Tibial nerve (tissue), 4 donors: ENCODE measurements at regions not wholly inside any gene's neighbourhood (a gene's known extent, or its start where the extent isn't known, plus 50 kb on each side); places are given as distances from the start of the nearest gene placed in this dataset.

Experiments
- EP300 ChIP-seq, 2 donors: sonication (generic); formaldehyde crosslinking; IDR thresholded peaks; one replicate each; pipeline ENCODE4 v1.6.1; 2017; ENCODE audit warnings: antibody characterized with exemption in 2 of 2, mild to moderate bottlenecking in 1 of 2
- POLR2A ChIP-seq, 2 donors: fragments of 450-650 bp; IDR thresholded peaks; one replicate each; pipeline ENCODE4 v1.6.1; 2017; ENCODE audit warnings: antibody characterized with exemption in 2 of 2, mild to moderate bottlenecking in 2 of 2, moderate library complexity in 2 of 2
- TF ChIP-seq, protein P1 (sequence below), 5 experiments: fragments of 200-600 bp in 3 of 5; fragments of 450-650 bp in 2 of 5; sonication (generic) in 3 of 5; IDR thresholded peaks; one replicate each; pipeline ENCODE4 v1.5.1; 2016 to 2019; ENCODE audit warnings: antibody characterized with exemption in 5 of 5, mild to moderate bottlenecking in 3 of 5, moderate library complexity in 2 of 5

DNA sequence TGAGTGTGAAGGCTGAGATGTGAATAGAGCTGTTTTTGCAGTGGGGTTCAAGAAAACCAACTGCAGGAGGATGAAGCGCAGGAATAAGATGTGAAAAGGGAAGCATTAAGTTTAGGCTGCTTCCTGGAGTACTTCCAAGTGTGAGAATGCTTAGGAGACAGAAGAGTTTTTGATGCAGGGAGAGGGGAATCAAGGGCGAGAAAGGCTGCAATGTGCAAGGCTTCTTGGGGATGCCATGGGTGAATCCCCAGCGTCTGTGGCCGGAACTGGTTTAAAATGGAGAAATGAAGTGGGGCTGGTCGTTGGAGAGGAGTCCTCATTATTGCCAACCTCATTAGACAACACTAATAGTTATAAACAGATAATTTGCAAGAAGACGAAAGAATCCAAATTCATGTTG, 764.9 kb downstream of the LIG4 start:
- no peak for TF ChIP-seq POLR2A (IDR thresholded peaks at IDR 0.05)
- TF ChIP-seq, protein P1, sequence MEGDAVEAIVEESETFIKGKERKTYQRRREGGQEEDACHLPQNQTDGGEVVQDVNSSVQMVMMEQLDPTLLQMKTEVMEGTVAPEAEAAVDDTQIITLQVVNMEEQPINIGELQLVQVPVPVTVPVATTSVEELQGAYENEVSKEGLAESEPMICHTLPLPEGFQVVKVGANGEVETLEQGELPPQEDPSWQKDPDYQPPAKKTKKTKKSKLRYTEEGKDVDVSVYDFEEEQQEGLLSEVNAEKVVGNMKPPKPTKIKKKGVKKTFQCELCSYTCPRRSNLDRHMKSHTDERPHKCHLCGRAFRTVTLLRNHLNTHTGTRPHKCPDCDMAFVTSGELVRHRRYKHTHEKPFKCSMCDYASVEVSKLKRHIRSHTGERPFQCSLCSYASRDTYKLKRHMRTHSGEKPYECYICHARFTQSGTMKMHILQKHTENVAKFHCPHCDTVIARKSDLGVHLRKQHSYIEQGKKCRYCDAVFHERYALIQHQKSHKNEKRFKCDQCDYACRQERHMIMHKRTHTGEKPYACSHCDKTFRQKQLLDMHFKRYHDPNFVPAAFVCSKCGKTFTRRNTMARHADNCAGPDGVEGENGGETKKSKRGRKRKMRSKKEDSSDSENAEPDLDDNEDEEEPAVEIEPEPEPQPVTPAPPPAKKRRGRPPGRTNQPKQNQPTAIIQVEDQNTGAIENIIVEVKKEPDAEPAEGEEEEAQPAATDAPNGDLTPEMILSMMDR (IDR thresholded peaks at IDR 0.05), result no peak
- no peak for TF ChIP-seq EP300 (IDR thresholded peaks at IDR 0.05)
